ENCODE measurements at regions not wholly inside any gene's neighbourhood (a gene's known extent, or its start where the extent isn't known, plus 50 kb on each side); places are given as distances from the start of the nearest gene placed in this dataset.

GRCh38 chr5:85910335-85910734, 707.4 kb upstream of the COX7C start:
- no peak for TF ChIP-seq CEBPB (IDR thresholded peaks at IDR 0.05)
- TF ChIP-seq NFIC (IDR thresholded peaks at IDR 0.05): no peak
- TF ChIP-seq, protein P1, sequence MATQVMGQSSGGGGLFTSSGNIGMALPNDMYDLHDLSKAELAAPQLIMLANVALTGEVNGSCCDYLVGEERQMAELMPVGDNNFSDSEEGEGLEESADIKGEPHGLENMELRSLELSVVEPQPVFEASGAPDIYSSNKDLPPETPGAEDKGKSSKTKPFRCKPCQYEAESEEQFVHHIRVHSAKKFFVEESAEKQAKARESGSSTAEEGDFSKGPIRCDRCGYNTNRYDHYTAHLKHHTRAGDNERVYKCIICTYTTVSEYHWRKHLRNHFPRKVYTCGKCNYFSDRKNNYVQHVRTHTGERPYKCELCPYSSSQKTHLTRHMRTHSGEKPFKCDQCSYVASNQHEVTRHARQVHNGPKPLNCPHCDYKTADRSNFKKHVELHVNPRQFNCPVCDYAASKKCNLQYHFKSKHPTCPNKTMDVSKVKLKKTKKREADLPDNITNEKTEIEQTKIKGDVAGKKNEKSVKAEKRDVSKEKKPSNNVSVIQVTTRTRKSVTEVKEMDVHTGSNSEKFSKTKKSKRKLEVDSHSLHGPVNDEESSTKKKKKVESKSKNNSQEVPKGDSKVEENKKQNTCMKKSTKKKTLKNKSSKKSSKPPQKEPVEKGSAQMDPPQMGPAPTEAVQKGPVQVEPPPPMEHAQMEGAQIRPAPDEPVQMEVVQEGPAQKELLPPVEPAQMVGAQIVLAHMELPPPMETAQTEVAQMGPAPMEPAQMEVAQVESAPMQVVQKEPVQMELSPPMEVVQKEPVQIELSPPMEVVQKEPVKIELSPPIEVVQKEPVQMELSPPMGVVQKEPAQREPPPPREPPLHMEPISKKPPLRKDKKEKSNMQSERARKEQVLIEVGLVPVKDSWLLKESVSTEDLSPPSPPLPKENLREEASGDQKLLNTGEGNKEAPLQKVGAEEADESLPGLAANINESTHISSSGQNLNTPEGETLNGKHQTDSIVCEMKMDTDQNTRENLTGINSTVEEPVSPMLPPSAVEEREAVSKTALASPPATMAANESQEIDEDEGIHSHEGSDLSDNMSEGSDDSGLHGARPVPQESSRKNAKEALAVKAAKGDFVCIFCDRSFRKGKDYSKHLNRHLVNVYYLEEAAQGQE (IDR thresholded peaks at IDR 0.05; ENCODE audit: low read depth): no peak
- TF ChIP-seq TCF12 (IDR thresholded peaks at IDR 0.05; ENCODE audit: low read depth): no peak

- TF ChIP-seq, protein P1 (IDR thresholded peaks at IDR 0.05; ENCODE audit: low read depth): no peak
- TF ChIP-seq RAD21 (IDR thresholded peaks at IDR 0.05; ENCODE audit: low read depth): no peak
- no peak for TF ChIP-seq NFIC (IDR thresholded peaks at IDR 0.05)
- TF ChIP-seq EP300 (IDR thresholded peaks at IDR 0.05; ENCODE audit: borderline replicate concordance): no peak
- TF ChIP-seq CREB1 (IDR thresholded peaks at IDR 0.05; ENCODE audit: low read depth): no peak
- TF ChIP-seq TEAD4 (IDR thresholded peaks at IDR 0.05): no peak
- no peak for TF ChIP-seq USF1 (IDR thresholded peaks at IDR 0.05)
- no peak for TF ChIP-seq TCF12 (IDR thresholded peaks at IDR 0.05; ENCODE audit: low read depth)
- no peak for TF ChIP-seq ZBTB7A (IDR thresholded peaks at IDR 0.05; ENCODE audit: low read depth)
- no peak for TF ChIP-seq CEBPB (IDR thresholded peaks at IDR 0.05)
- TF ChIP-seq MAX (IDR thresholded peaks at IDR 0.05): no peak
- TF ChIP-seq YY1 (IDR thresholded peaks at IDR 0.05; ENCODE audit: low read depth): no peak
These were observed 696.8 kb upstream of the COX7C start for GRCh38 chr5:85920984-85921383.

DNA sequence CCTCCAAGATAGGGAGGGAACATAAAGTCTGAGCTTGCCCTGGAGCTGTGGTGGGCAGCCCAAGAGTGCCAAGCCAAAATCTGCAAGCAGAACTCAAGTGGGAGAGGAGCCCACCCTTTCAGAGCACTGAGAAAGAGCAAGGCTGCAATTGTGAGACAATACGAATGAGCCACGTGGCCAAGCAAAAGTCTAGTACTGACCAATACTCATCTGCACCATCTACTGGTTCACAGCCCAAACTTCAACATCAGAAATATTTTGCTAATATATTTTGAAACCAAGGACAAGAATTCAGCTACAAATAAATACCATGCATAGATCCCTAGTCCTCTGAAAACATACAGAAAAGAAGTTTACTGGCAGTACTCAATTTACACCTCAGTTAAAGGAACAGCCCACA, 696.2 kb upstream of the COX7C start:
- TF ChIP-seq EP300 (IDR thresholded peaks at IDR 0.05; ENCODE audit: borderline replicate concordance): no peak
- TF ChIP-seq RAD21 (IDR thresholded peaks at IDR 0.05; ENCODE audit: low read depth): peak; percentile 19; the same call in 1 of the 2 replicates
- TF ChIP-seq CEBPB (IDR thresholded peaks at IDR 0.05): no peak
- TF ChIP-seq USF1 (IDR thresholded peaks at IDR 0.05): peak; percentile 45; the same call in 1 of the 2 replicates
- TF ChIP-seq TAF1 (IDR thresholded peaks at IDR 0.05; ENCODE audit: low read depth): no peak
- no peak for TF ChIP-seq TCF12 (IDR thresholded peaks at IDR 0.05; ENCODE audit: low read depth)
- no peak for TF ChIP-seq TEAD4 (IDR thresholded peaks at IDR 0.05)
- no peak for TF ChIP-seq EGR1 (IDR thresholded peaks at IDR 0.05)
- TF ChIP-seq CREB1 (IDR thresholded peaks at IDR 0.05; ENCODE audit: low read depth): no peak

- TF ChIP-seq EGR1 (IDR thresholded peaks at IDR 0.05) (no peak), TEAD4 (IDR thresholded peaks at IDR 0.05) (no peak), RAD21 (IDR thresholded peaks at IDR 0.05; ENCODE audit: low read depth) (no peak), EP300 (IDR thresholded peaks at IDR 0.05; ENCODE audit: borderline replicate concordance) (no peak), USF1 (IDR thresholded peaks at IDR 0.05) (no peak), CREB1 (IDR thresholded peaks at IDR 0.05; ENCODE audit: low read depth) (no peak), YY1 (IDR thresholded peaks at IDR 0.05; ENCODE audit: low read depth) (no peak), TCF12 (IDR thresholded peaks at IDR 0.05; ENCODE audit: low read depth) (no peak), ZBTB7A (IDR thresholded peaks at IDR 0.05; ENCODE audit: low read depth) (no peak), MAX (IDR thresholded peaks at IDR 0.05) (no peak), FOXM1 (IDR thresholded peaks at IDR 0.05; ENCODE audit: borderline replicate concordance, low read depth) (no peak), NFIC (IDR thresholded peaks at IDR 0.05) (no peak), TAF1 (IDR thresholded peaks at IDR 0.05; ENCODE audit: low read depth) (no peak), CEBPB (IDR thresholded peaks at IDR 0.05) (no peak)
- TF ChIP-seq, protein P1 (IDR thresholded peaks at IDR 0.05; ENCODE audit: low read depth): no peak
These were observed 690.1 kb upstream of the COX7C start for GRCh38 chr5:85927632-85928031.
